Activated naive CD4-positive, alpha-beta T cell treated with anti-CD3 and anti-CD28 coated beads, Interleukin-2, amount 50 U/mL, for 72 hours (primary cell): ENCODE measurements at regions not wholly inside any gene's neighbourhood (a gene's known extent, or its start where the extent isn't known, plus 50 kb on each side); places are given as distances from the start of the nearest gene placed in this dataset.

Experiments
- ATAC-seq, 2 donors: fragments of 150-1000 bp; cut with Tn5 transposase; 2 replicates each; pipeline ENCODE4 v1.10.0; 2021; ENCODE audit warnings: mild to moderate bottlenecking in 2 of 2, moderate library complexity in 2 of 2
- DNase-seq, 2 donors: peaks; one replicate each; pipeline ENCODE4 v3.0.0; 2021 to 2022; ENCODE audit warnings: low spot score in 2 of 2
- H3K27ac Mint-ChIP-seq, 2 donors: one replicate each; pipeline ENCODE4 v1.8.0; 2022; ENCODE audit warnings: mild to moderate bottlenecking in 2 of 2, mixed read lengths in 2 of 2
- H3K36me3 Mint-ChIP-seq, 2 donors: one replicate each; pipeline ENCODE4 v1.8.0; 2022; ENCODE audit warnings: mixed read lengths in 2 of 2
- H3K9me3 Mint-ChIP-seq, 2 donors: one replicate each; pipeline ENCODE4 v1.8.0; 2022; ENCODE audit warnings: mixed read lengths in 2 of 2

GRCh38 chr1:114289824-114290223 lies 136.2 kb upstream of the SYT6 start:
- no peak for DNase-seq
- no peak overlapping the region for H3K27ac Mint-ChIP-seq
- no peak for ATAC-seq
- H3K9me3 Mint-ChIP-seq, result no peaks in the 10 kb centered on the region
- no peaks in the 10 kb centered on the region for H3K36me3 Mint-ChIP-seq

- H3K36me3 Mint-ChIP-seq, result no peaks in the 10 kb centered on the region
- DNase-seq (no peak), ATAC-seq (no peak)
- no peaks in the 10 kb centered on the region for H3K9me3 Mint-ChIP-seq
- no peak overlapping the region for H3K27ac Mint-ChIP-seq
Observed at GRCh38 chr1:114289306-114289705, 135.6 kb upstream of the SYT6 start.

- H3K27ac Mint-ChIP-seq, result no peak overlapping the region
- DNase-seq (no peak), ATAC-seq (no peak)
- H3K9me3 Mint-ChIP-seq, result no peaks in the 10 kb centered on the region
- no peaks in the 10 kb centered on the region for H3K36me3 Mint-ChIP-seq
Observed at GRCh38 chr1:114286960-114287359, 133.3 kb upstream of the SYT6 start.

GRCh38 chr1:114286179-114286578 lies 132.5 kb upstream of the SYT6 start:
- no peak for ATAC-seq
- no peak for DNase-seq
- H3K36me3 Mint-ChIP-seq, result no peaks in the 10 kb centered on the region
- H3K9me3 Mint-ChIP-seq, result peaks cover 0 to 6% of the 10 kb centered on the region in 2 donors
- no peak overlapping the region for H3K27ac Mint-ChIP-seq

GRCh38 chr1:114282751-114283403 lies 129.2 kb upstream of the SYT6 start:
- Mint-ChIP-seq H3K27ac (no peak overlapping the region), H3K9me3 (peaks cover 0 to 6% of the 10 kb centered on the region in 2 donors), H3K36me3 (no peaks in the 10 kb centered on the region)
- peak; percentile 97 for ATAC-seq
- DNase-seq, result peak; percentile 73 to 86

GRCh38 chr1:114278911-114279310 lies 125.2 kb upstream of the SYT6 start:
- Mint-ChIP-seq H3K27ac (no peak overlapping the region), H3K36me3 (no peaks in the 10 kb centered on the region), H3K9me3 (peaks cover 0 to 6% of the 10 kb centered on the region in 2 donors)
- DNase-seq (no peak), ATAC-seq (no peak)

GRCh38 chr1:114278430-114278829 lies 124.8 kb upstream of the SYT6 start:
- DNase-seq (no peak), ATAC-seq (no peak)
- H3K27ac Mint-ChIP-seq, result no peak overlapping the region
- H3K36me3 Mint-ChIP-seq, result no peaks in the 10 kb centered on the region
- peaks cover 0 to 6% of the 10 kb centered on the region in 2 donors for H3K9me3 Mint-ChIP-seq

GRCh38 chr1:114274621-114275317 lies 121.1 kb upstream of the SYT6 start:
- H3K27ac Mint-ChIP-seq, result no peak overlapping the region
- H3K36me3 Mint-ChIP-seq, result no peaks in the 10 kb centered on the region
- ATAC-seq, result no peak
- no peak for DNase-seq
- no peaks in the 10 kb centered on the region for H3K9me3 Mint-ChIP-seq

- Mint-ChIP-seq H3K9me3 (no peaks in the 10 kb centered on the region), H3K36me3 (no peaks in the 10 kb centered on the region), H3K27ac (no peak overlapping the region)
- no peak for DNase-seq
- ATAC-seq, result no peak
Observed at GRCh38 chr1:114272593-114272992, 118.9 kb upstream of the SYT6 start.

- ATAC-seq (no peak), DNase-seq (no peak)
- Mint-ChIP-seq H3K9me3 (no peaks in the 10 kb centered on the region), H3K27ac (no peak overlapping the region), H3K36me3 (no peaks in the 10 kb centered on the region)
Observed at GRCh38 chr1:114270718-114271117, 117.0 kb upstream of the SYT6 start.

- Mint-ChIP-seq H3K27ac (no peak overlapping the region), H3K9me3 (no peaks in the 10 kb centered on the region), H3K36me3 (no peaks in the 10 kb centered on the region)
- ATAC-seq, result no peak
- DNase-seq, result no peak
Observed at GRCh38 chr1:114270282-114270681, 116.6 kb upstream of the SYT6 start.

- no peak for ATAC-seq
- no peaks in the 10 kb centered on the region for H3K9me3 Mint-ChIP-seq
Observed at GRCh38 chr1:114269539-114269938, 115.9 kb upstream of the SYT6 start.

GRCh38 chr1:114263343-114263742 lies 109.7 kb upstream of the SYT6 start:
- H3K9me3 Mint-ChIP-seq, result no peaks in the 10 kb centered on the region
- no peak overlapping the region for H3K27ac Mint-ChIP-seq
- ATAC-seq (peak; percentile 26 to 31), DNase-seq (no peak)
- H3K36me3 Mint-ChIP-seq, result no peaks in the 10 kb centered on the region

More at GRCh38 chr1:114269539-114269938, 115.9 kb upstream of the SYT6 start:
- DNase-seq, result no peak
- no peaks in the 10 kb centered on the region for H3K36me3 Mint-ChIP-seq
- no peak overlapping the region for H3K27ac Mint-ChIP-seq

- Mint-ChIP-seq H3K36me3 (no peaks in the 10 kb centered on the region), H3K27ac (no peak overlapping the region), H3K9me3 (no peaks in the 10 kb centered on the region)
- DNase-seq (no peak), ATAC-seq (no peak)
Observed at GRCh38 chr1:114262337-114262736, 108.7 kb upstream of the SYT6 start.

GRCh38 chr1:114260805-114261484 lies 107.3 kb upstream of the SYT6 start:
- Mint-ChIP-seq H3K36me3 (no peaks in the 10 kb centered on the region), H3K9me3 (no peaks in the 10 kb centered on the region), H3K27ac (no peak overlapping the region)
- DNase-seq (no peak), ATAC-seq (no peak)

GRCh38 chr1:114259511-114260160 lies 106.0 kb upstream of the SYT6 start:
- no peaks in the 10 kb centered on the region for H3K36me3 Mint-ChIP-seq
- ATAC-seq, result no peak
- H3K27ac Mint-ChIP-seq, result no peak overlapping the region
- no peak for DNase-seq
- H3K9me3 Mint-ChIP-seq, result peaks cover 0 to 5% of the 10 kb centered on the region in 2 donors

- no peak overlapping the region for H3K27ac Mint-ChIP-seq
- DNase-seq (no peak), ATAC-seq (no peak)
- peaks cover 0 to 7% of the 10 kb centered on the region in 2 donors for H3K9me3 Mint-ChIP-seq
- H3K36me3 Mint-ChIP-seq, result no peaks in the 10 kb centered on the region
Observed at GRCh38 chr1:114258633-114259032, 105.0 kb upstream of the SYT6 start.
